ENCODE measurements at regions not wholly inside any gene's neighbourhood (a gene's known extent, or its start where the extent isn't known, plus 50 kb on each side); places are given as distances from the start of the nearest gene placed in this dataset.
"Not testable (repeated sequence)": the region's sequence is repeated elsewhere in the genome, so short reads cannot be mapped to it uniquely, and the experiment has no call there.

- DNase-seq (ENCODE audit: low read depth in 2 of 2): no peak
Observed at GRCh38 chr21:39082656-39083376, 100.4 kb downstream of the PSMG1 start.

- no peak for DNase-seq (ENCODE audit: low read depth in 2 of 2)
Observed at GRCh38 chr21:39080366-39080765, 102.9 kb downstream of the PSMG1 start.

- DNase-seq (ENCODE audit: low read depth in 2 of 2): no peak
Observed at GRCh38 chr21:39079617-39080016, 103.6 kb downstream of the PSMG1 start.

GRCh38 chr21:39078322-39079065 lies 104.8 kb downstream of the PSMG1 start:
- DNase-seq (ENCODE audit: low read depth in 2 of 2): no peak

GRCh38 chr21:39077876-39078275 lies 105.4 kb downstream of the PSMG1 start:
- no peak for DNase-seq (ENCODE audit: low read depth in 2 of 2)

- DNase-seq (ENCODE audit: low read depth in 2 of 2): no peak
Observed at GRCh38 chr21:39074508-39074907, 108.7 kb downstream of the PSMG1 start.

- no peak for DNase-seq (ENCODE audit: low read depth in 2 of 2)
Observed at GRCh38 chr21:39073717-39074116, 109.5 kb downstream of the PSMG1 start.

- no peak for DNase-seq (ENCODE audit: low read depth in 2 of 2)
Observed at GRCh38 chr21:39073063-39073462, 110.2 kb downstream of the PSMG1 start.

GRCh38 chr21:39072468-39072867 lies 110.8 kb downstream of the PSMG1 start:
- no peak for DNase-seq (ENCODE audit: low read depth in 2 of 2)

- no peak for DNase-seq (ENCODE audit: low read depth in 2 of 2)
Observed at GRCh38 chr21:39071623-39072214, 111.5 kb downstream of the PSMG1 start.

GRCh38 chr21:39069856-39070255 lies 113.4 kb downstream of the PSMG1 start:
- DNase-seq (ENCODE audit: low read depth in 2 of 2): not testable (repeated sequence)

GRCh38 chr21:39066829-39067780 lies 116.1 kb downstream of the PSMG1 start:
- no peak for DNase-seq (ENCODE audit: low read depth in 2 of 2)

GRCh38 chr21:39065917-39066316 lies 117.3 kb downstream of the PSMG1 start:
- DNase-seq (ENCODE audit: low read depth in 2 of 2): no peak

- no peak for DNase-seq (ENCODE audit: low read depth in 2 of 2)
Observed at GRCh38 chr21:39064325-39065012, 118.8 kb downstream of the PSMG1 start.

GRCh38 chr21:39063517-39063916 lies 119.7 kb downstream of the PSMG1 start:
- no peak for DNase-seq (ENCODE audit: low read depth in 2 of 2)

GRCh38 chr21:39062196-39062595 lies 121.1 kb downstream of the PSMG1 start:
- DNase-seq (ENCODE audit: low read depth in 2 of 2): no peak

- no peak for DNase-seq (ENCODE audit: low read depth in 2 of 2)
Observed at GRCh38 chr21:39061766-39062165, 121.5 kb downstream of the PSMG1 start.

GRCh38 chr21:39060485-39061083 lies 122.7 kb downstream of the PSMG1 start:
- no peak for DNase-seq (ENCODE audit: low read depth in 2 of 2)

- no peak for DNase-seq (ENCODE audit: low read depth in 2 of 2)
Observed at GRCh38 chr21:39057121-39057520, 126.1 kb downstream of the PSMG1 start.

GRCh38 chr21:39056636-39057035 lies 126.6 kb downstream of the PSMG1 start:
- no peak for DNase-seq (ENCODE audit: low read depth in 2 of 2)
